Endodermal cell (in vitro differentiated cells): ENCODE measurements at regions not wholly inside any gene's neighbourhood (a gene's known extent, or its start where the extent isn't known, plus 50 kb on each side); places are given as distances from the start of the nearest gene placed in this dataset.
A peak's percentile ranks its signal among the peaks of the same experiment; 100 is the strongest.

Experiments
- DNase-seq: peaks from one replicate; pipeline ENCODE4 v3.0.0-alpha.2; 2017
- H3K27ac ChIP-seq: 2 replicates; pipeline ENCODE4 v1.5.1; 2013; ENCODE audit warnings: mild to moderate bottlenecking, low read depth, low read length, moderate library complexity
- H3K27me3 ChIP-seq: 2 replicates; pipeline ENCODE4 v1.6.1; 2013; ENCODE audit warnings: mild to moderate bottlenecking, low read length, moderate library complexity; ENCODE audit not compliant: insufficient read depth, control insufficient read depth, poor library complexity, severe bottlenecking
- H3K36me3 ChIP-seq: 2 replicates; pipeline ENCODE4 v1.7.0; 2013; ENCODE audit warnings: mild to moderate bottlenecking, low read length, moderate library complexity; ENCODE audit not compliant: control insufficient read depth, insufficient read depth
- H3K4me1 ChIP-seq: one replicate; pipeline ENCODE4 v1.7.0; 2013; ENCODE audit warnings: low read length; ENCODE audit not compliant: control insufficient read depth, insufficient read depth
- H3K4me3 ChIP-seq: 2 replicates; pipeline ENCODE4 v1.5.1; 2013; ENCODE audit warnings: mild to moderate bottlenecking, low read length, moderate library complexity
- H3K9ac ChIP-seq: 2 replicates; pipeline ENCODE4 v1.6.1; 2013; ENCODE audit warnings: mild to moderate bottlenecking, low read length, moderate library complexity; ENCODE audit not compliant: poor library complexity, severe bottlenecking; ENCODE audit errors: extremely low read depth
- H3K9me3 ChIP-seq: 2 replicates; pipeline ENCODE4 v1.6.1; 2013; ENCODE audit warnings: mild to moderate bottlenecking, low read length, moderate library complexity; ENCODE audit not compliant: control insufficient read depth
- H3K27ac Mint-ChIP-seq: 2 replicates; pipeline ENCODE4 v1.8.0; 2020; ENCODE audit warnings: mixed read lengths
- H3K27me3 Mint-ChIP-seq: 2 replicates; pipeline ENCODE4 v1.8.0; 2021; ENCODE audit warnings: mild to moderate bottlenecking, mixed read lengths; ENCODE audit not compliant: insufficient read depth
- H3K36me3 Mint-ChIP-seq: 2 replicates; pipeline ENCODE4 v1.8.0; 2020; ENCODE audit warnings: low read depth, mixed read lengths
- H3K4me1 Mint-ChIP-seq: 2 replicates; pipeline ENCODE4 v1.8.0; 2020; ENCODE audit warnings: mixed read lengths
- H3K4me3 Mint-ChIP-seq: 2 replicates; pipeline ENCODE4 v1.8.0; 2020; ENCODE audit warnings: mild to moderate bottlenecking, moderate library complexity, mixed read lengths
- H3K9me3 Mint-ChIP-seq: 2 replicates; pipeline ENCODE4 v1.8.0; 2020; ENCODE audit warnings: mild to moderate bottlenecking, mixed read lengths
- CTCF ChIP-seq: fragments of 200-600 bp; sonication (generic); conservative IDR thresholded peaks from 2 replicates; pipeline ENCODE4 v1.5.0; 2021; ENCODE audit warnings: antibody characterized with exemption, mild to moderate bottlenecking
- WGBS, 2 experiments: methylation state at CpG; one replicate each; pipeline versions ENCODE4 v1.1.5 to v1.1.7; 2013; ENCODE audit warnings: missing lambda C conversion rate in 2 of 2, mixed read lengths in 1 of 2; ENCODE audit not compliant: insufficient coverage in 1 of 2, insufficient read length in 1 of 2; 5-methylcytosine and 5-hydroxymethylcytosine counted together

GRCh38 chr16:5325932-5326331, 228.3 kb upstream of the EEF2KMT start:
- WGBS, 2 experiments = 91 to 94% methylated on average over 2 to 3 of the region's 4 CpGs

DNA sequence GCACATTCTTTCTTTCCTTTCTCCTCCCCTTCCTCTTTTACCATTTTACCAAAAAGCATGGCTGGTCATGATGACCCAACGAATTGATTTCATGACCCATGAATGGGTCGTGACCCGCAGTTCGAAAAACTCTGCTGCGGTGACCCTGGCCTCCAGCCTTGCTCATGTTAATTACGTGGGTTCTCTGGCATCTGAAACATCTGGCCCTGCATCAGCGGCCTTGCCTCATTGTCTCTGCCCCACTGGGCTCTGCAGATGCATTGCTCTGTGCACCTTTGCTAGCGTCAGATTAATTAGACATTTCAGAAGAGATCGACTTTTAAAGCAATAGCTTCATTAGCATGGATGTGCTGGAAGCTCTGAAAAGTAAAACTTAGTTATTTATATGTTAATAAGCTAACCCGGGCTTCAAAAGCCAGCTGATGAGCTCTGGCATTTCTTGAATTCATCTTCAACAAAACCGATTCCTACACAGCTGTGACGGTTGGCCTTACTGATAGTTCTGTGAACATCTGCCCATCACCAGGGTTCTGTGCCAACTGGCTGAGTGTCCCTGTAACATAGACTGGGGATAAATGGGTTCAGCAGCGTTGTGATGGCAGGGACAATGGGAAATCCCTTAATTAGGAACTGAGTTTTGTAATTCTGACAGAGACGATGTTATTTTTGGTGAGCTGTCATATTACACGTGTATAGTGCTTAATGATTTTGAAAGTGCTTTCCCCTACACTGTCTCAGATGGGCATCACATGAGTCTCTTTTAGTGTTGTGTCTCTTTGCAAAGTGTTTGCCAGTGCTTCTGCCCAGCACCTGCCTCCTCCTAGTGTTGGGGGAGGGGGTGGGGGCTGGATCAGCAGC, 225.9 kb upstream of the EEF2KMT start:
- Histone ChIP-seq H3K9me3 (no peaks in the 10 kb centered on the region), H3K27ac (no peak overlapping the region), H3K4me3 (no peak overlapping the region), H3K4me1 (no peaks in the 10 kb centered on the region), H3K36me3 (no peaks in the 10 kb centered on the region), H3K9ac (no peak overlapping the region), H3K27me3 (no peaks in the 10 kb centered on the region)
- H3K27me3 Mint-ChIP-seq = peaks cover 6% of the 10 kb centered on the region
- no peak overlapping the region for H3K27ac Mint-ChIP-seq
- no peaks in the 10 kb centered on the region for H3K9me3 Mint-ChIP-seq
- TF ChIP-seq CTCF = no peak
- no peaks in the 10 kb centered on the region for H3K36me3 Mint-ChIP-seq
- WGBS, 2 experiments = 48 to 63% methylated on average over 12 to 15 of the region's 15 CpGs
- H3K4me3 Mint-ChIP-seq = no peak overlapping the region
- H3K4me1 Mint-ChIP-seq = no peaks in the 10 kb centered on the region
- DNase-seq = peak; percentile 64

More at GRCh38 chr16:5325932-5326331, 228.3 kb upstream of the EEF2KMT start:
- Mint-ChIP-seq H3K27ac (no peak overlapping the region), H3K4me1 (no peaks in the 10 kb centered on the region), H3K27me3 (peaks cover 6% of the 10 kb centered on the region), H3K36me3 (no peaks in the 10 kb centered on the region), H3K4me3 (no peak overlapping the region), H3K9me3 (peaks cover 4% of the 10 kb centered on the region)
- no peak for DNase-seq
- no peaks in the 10 kb centered on the region for H3K27me3 ChIP-seq
- no peak for TF ChIP-seq CTCF
- no peaks in the 10 kb centered on the region for H3K36me3 ChIP-seq
- no peaks in the 10 kb centered on the region for H3K4me1 ChIP-seq
- H3K4me3 ChIP-seq = no peak overlapping the region
- H3K27ac ChIP-seq = no peak overlapping the region
- H3K9ac ChIP-seq = no peak overlapping the region
- peaks cover 2% of the 10 kb centered on the region for H3K9me3 ChIP-seq

- H3K4me1 Mint-ChIP-seq = no peaks in the 10 kb centered on the region
- no peak for TF ChIP-seq CTCF
- H3K27me3 ChIP-seq = no peaks in the 10 kb centered on the region
- H3K27ac ChIP-seq = no peak overlapping the region
- no peak for DNase-seq
- H3K36me3 Mint-ChIP-seq = no peaks in the 10 kb centered on the region
- no peak overlapping the region for H3K9ac ChIP-seq
- no peak overlapping the region for H3K4me3 ChIP-seq
- H3K9me3 ChIP-seq = no peaks in the 10 kb centered on the region
- no peak overlapping the region for H3K27ac Mint-ChIP-seq
- no peaks in the 10 kb centered on the region for H3K9me3 Mint-ChIP-seq
- peaks cover 4% of the 10 kb centered on the region for H3K27me3 Mint-ChIP-seq
- H3K36me3 ChIP-seq = no peaks in the 10 kb centered on the region
- no peak overlapping the region for H3K4me3 Mint-ChIP-seq
- whole genome bisulfite sequencing, 2 experiments = 85 to 98% methylated on average over 3 to 4 of the region's 4 CpGs
- H3K4me1 ChIP-seq = no peaks in the 10 kb centered on the region
Measured at GRCh38 chr16:5321930-5322329, 224.3 kb upstream of the EEF2KMT start.
